ENCODE measurements at regions not wholly inside any gene's neighbourhood (a gene's known extent, or its start where the extent isn't known, plus 50 kb on each side); places are given as distances from the start of the nearest gene placed in this dataset.
"Not testable (repeated sequence)": the region's sequence is repeated elsewhere in the genome, so short reads cannot be mapped to it uniquely, and the experiment has no call there.

DNA sequence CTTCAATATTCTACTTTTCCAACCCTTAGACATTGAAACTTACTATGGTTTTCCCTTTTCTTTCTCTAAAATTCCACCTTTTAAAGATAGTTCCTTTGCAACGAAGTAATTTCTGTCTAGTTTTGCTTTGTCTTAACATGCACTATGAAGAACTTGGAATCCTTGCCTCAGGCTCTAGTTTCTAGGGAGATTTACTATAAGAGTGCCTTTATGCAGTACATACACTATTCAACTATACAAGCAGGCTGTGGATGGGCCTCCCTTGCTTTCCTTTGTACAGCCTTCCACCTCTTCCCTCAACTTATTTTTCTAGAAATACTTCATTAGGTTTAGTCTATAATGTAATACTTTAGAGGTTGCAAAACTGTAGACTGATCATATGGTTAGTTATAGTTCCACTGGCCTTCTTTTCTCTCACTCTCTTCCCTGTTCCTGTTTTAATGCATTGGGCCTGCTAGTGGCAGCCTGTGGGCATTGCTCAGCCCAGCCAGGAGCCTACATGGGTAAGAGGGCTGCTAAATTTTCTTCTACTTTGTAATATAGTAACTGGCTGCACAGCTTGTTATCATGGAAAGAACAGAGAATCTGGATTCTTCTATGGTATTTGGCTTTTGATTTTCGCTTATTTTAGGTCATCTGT lies 100.2 kb downstream of the C11orf87 start:
- Histone ChIP-seq H3K79me2 (ENCODE audit: control insufficient read depth, insufficient read depth, low read length) (no peaks in the 10 kb centered on the region), H3K4me1 (ENCODE audit: control insufficient read depth, extremely low read depth, insufficient read depth, low read length) (peaks cover 10% of the 10 kb centered on the region), H2AFZ (ENCODE audit: control insufficient read depth, low read length) (peak overlapping the region; percentile 59), H3K9me3 (ENCODE audit: control insufficient read depth, low read depth, low read length) (no peaks in the 10 kb centered on the region), H3K4me3 (ENCODE audit: control insufficient read depth in 2 of 3, extremely low read depth in 1 of 3, insufficient read depth in 2 of 3, low read depth in 1 of 3, low read length in 3 of 3) (peak overlapping the region in 1 of 3 experiments; percentile 19), H3K9me1 (ENCODE audit: control insufficient read depth, extremely low read depth, insufficient read depth, low read length) (no peaks in the 10 kb centered on the region), H4K20me1 (ENCODE audit: control insufficient read depth, extremely low read depth, insufficient read depth, low read length) (no peaks in the 10 kb centered on the region), H3K27me3 (ENCODE audit: control insufficient read depth, extremely low read depth, insufficient read depth, low read length) (no peaks in the 10 kb centered on the region), H3K4me2 (ENCODE audit: control insufficient read depth, extremely low read depth, insufficient read depth, low read depth, low read length) (peak overlapping the region; percentile 61), H3K9ac (ENCODE audit: control insufficient read depth, extremely low read depth, insufficient read depth, low read length) (no peak overlapping the region), H3K36me3 (ENCODE audit: control insufficient read depth in 2 of 2, extremely low read depth in 1 of 2, insufficient read depth in 2 of 2, low read length in 2 of 2) (no peaks in the 10 kb centered on the region), H3K27ac (ENCODE audit: control insufficient read depth, insufficient read depth, low read length) (no peak overlapping the region)
- TF ChIP-seq, protein P1, sequence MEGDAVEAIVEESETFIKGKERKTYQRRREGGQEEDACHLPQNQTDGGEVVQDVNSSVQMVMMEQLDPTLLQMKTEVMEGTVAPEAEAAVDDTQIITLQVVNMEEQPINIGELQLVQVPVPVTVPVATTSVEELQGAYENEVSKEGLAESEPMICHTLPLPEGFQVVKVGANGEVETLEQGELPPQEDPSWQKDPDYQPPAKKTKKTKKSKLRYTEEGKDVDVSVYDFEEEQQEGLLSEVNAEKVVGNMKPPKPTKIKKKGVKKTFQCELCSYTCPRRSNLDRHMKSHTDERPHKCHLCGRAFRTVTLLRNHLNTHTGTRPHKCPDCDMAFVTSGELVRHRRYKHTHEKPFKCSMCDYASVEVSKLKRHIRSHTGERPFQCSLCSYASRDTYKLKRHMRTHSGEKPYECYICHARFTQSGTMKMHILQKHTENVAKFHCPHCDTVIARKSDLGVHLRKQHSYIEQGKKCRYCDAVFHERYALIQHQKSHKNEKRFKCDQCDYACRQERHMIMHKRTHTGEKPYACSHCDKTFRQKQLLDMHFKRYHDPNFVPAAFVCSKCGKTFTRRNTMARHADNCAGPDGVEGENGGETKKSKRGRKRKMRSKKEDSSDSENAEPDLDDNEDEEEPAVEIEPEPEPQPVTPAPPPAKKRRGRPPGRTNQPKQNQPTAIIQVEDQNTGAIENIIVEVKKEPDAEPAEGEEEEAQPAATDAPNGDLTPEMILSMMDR (optimal IDR thresholded peaks at IDR 0.05 in 1 of 3, IDR thresholded peaks at IDR 0.05 in 1 of 3, conservative IDR thresholded peaks at IDR 0.05 in 1 of 3; ENCODE audit: extremely low read depth in 1 of 3, insufficient read depth in 2 of 3, low read length in 3 of 3), result peak; percentile 23 to 42 (median 30)
- TF ChIP-seq EZH2 (IDR thresholded peaks at IDR 0.05; ENCODE audit: low read length), result no peak
- FAIRE-seq (peak; percentile 5), DNase-seq (ENCODE audit: low read depth, low spot score) (no peak)
- dilution Hi-C loops (cut with MboI; ENCODE audit: extremely low pct_ligation_motif_present, low sequenced_read_pairs), result no loop called here

DNA sequence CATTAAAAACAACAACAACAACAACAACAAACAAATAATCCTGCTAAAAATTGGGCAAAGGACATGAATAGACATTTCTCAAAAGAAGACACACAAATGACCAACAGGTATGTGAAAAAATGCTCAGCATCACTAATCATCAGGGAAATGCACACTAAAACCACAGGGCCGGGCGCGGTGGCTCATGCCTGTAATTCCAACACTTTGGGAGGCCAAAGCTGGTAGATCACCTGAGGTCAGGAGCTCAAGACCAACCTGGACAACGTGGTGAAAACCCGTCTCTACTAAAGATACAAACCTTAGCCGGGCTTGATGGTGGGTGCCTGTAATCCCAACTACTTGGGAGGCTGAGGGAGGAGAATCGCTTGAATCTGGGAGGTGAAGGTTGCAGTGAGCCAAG lies 103.6 kb downstream of the C11orf87 start:
- H3K9ac ChIP-seq (ENCODE audit: control insufficient read depth, extremely low read depth, insufficient read depth, low read length); FAIRE-seq; H3K27ac ChIP-seq (ENCODE audit: control insufficient read depth, insufficient read depth, low read length); H3K9me3 ChIP-seq (ENCODE audit: control insufficient read depth, low read depth, low read length); H2AFZ ChIP-seq (ENCODE audit: control insufficient read depth, low read length); DNase-seq (ENCODE audit: low read depth, low spot score); H3K9me1 ChIP-seq (ENCODE audit: control insufficient read depth, extremely low read depth, insufficient read depth, low read length); H4K20me1 ChIP-seq (ENCODE audit: control insufficient read depth, extremely low read depth, insufficient read depth, low read length); H3K4me2 ChIP-seq (ENCODE audit: control insufficient read depth, extremely low read depth, insufficient read depth, low read depth, low read length); H3K79me2 ChIP-seq (ENCODE audit: control insufficient read depth, insufficient read depth, low read length); H3K27me3 ChIP-seq (ENCODE audit: control insufficient read depth, extremely low read depth, insufficient read depth, low read length); H3K4me3 ChIP-seq (ENCODE audit: control insufficient read depth in 2 of 3, extremely low read depth in 1 of 3, insufficient read depth in 2 of 3, low read depth in 1 of 3, low read length in 3 of 3); H3K36me3 ChIP-seq (ENCODE audit: control insufficient read depth in 2 of 2, extremely low read depth in 1 of 2, insufficient read depth in 2 of 2, low read length in 2 of 2); dilution Hi-C loops (cut with MboI; ENCODE audit: extremely low pct_ligation_motif_present, low sequenced_read_pairs): not testable (repeated sequence)
- peaks cover 10% of the 10 kb centered on the region for H3K4me1 ChIP-seq (ENCODE audit: control insufficient read depth, extremely low read depth, insufficient read depth, low read length)

DNA sequence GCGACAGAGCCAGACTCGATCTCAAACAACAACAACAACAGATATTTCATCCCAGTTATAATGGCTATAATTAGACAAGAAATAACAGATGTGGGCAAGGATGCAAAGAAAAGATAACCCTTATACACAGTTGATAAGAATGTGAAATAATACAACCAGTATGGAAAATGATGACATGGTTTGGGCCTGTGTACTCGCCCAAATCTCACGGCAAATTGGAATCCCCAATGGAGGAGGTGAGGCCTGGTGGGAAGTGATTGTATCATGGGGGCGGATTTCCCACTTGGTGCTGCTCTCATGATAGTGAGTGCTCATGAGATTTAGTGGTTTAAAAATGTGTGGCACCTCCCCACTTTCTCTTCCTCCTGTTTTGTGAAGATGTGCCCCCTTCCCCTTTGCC lies 104.1 kb downstream of the C11orf87 start:
- FAIRE-seq, result no peak
- dilution Hi-C loops (cut with MboI; ENCODE audit: extremely low pct_ligation_motif_present, low sequenced_read_pairs), result no loop called here
- TF ChIP-seq EZH2 (IDR thresholded peaks at IDR 0.05; ENCODE audit: low read length), result no peak
- TF ChIP-seq, protein P1 (optimal IDR thresholded peaks at IDR 0.05 in 1 of 3, IDR thresholded peaks at IDR 0.05 in 1 of 3, conservative IDR thresholded peaks at IDR 0.05 in 1 of 3; ENCODE audit: extremely low read depth in 1 of 3, insufficient read depth in 2 of 3, low read length in 3 of 3), result no peak

More for the DNA sequence above, 104.1 kb downstream of the C11orf87 start:
- no peaks in the 10 kb centered on the region for H3K27me3 ChIP-seq (ENCODE audit: control insufficient read depth, extremely low read depth, insufficient read depth, low read length)
- no peaks in the 10 kb centered on the region for H3K36me3 ChIP-seq (ENCODE audit: control insufficient read depth in 2 of 2, extremely low read depth in 1 of 2, insufficient read depth in 2 of 2, low read length in 2 of 2)
- H2AFZ ChIP-seq (ENCODE audit: control insufficient read depth, low read length), result no peak overlapping the region
- no peak overlapping the region for H3K9ac ChIP-seq (ENCODE audit: control insufficient read depth, extremely low read depth, insufficient read depth, low read length)
- H3K9me1 ChIP-seq (ENCODE audit: control insufficient read depth, extremely low read depth, insufficient read depth, low read length), result no peaks in the 10 kb centered on the region
- H3K4me1 ChIP-seq (ENCODE audit: control insufficient read depth, extremely low read depth, insufficient read depth, low read length), result peaks cover 10% of the 10 kb centered on the region
- H3K27ac ChIP-seq (ENCODE audit: control insufficient read depth, insufficient read depth, low read length), result no peak overlapping the region
- H3K4me2 ChIP-seq (ENCODE audit: control insufficient read depth, extremely low read depth, insufficient read depth, low read depth, low read length), result no peak overlapping the region
- no peak for DNase-seq (ENCODE audit: low read depth, low spot score)
- H4K20me1 ChIP-seq (ENCODE audit: control insufficient read depth, extremely low read depth, insufficient read depth, low read length), result no peaks in the 10 kb centered on the region
- H3K4me3 ChIP-seq (ENCODE audit: control insufficient read depth in 2 of 3, extremely low read depth in 1 of 3, insufficient read depth in 2 of 3, low read depth in 1 of 3, low read length in 3 of 3), result no peak overlapping the region
- H3K9me3 ChIP-seq (ENCODE audit: control insufficient read depth, low read depth, low read length), result no peaks in the 10 kb centered on the region
- H3K79me2 ChIP-seq (ENCODE audit: control insufficient read depth, insufficient read depth, low read length), result no peaks in the 10 kb centered on the region
